HS-27A (cell line): ENCODE measurements at regions not wholly inside any gene's neighbourhood (a gene's known extent, or its start where the extent isn't known, plus 50 kb on each side); places are given as distances from the start of the nearest gene placed in this dataset.
"Not testable (repeated sequence)": the region's sequence is repeated elsewhere in the genome, so short reads cannot be mapped to it uniquely, and the experiment has no call there.

ENCODE experiments used
- DNase-seq: peaks from one replicate; pipeline ENCODE4 v3.0.0-alpha.2; 2012; ENCODE audit warnings: low read depth, missing footprints

DNA sequence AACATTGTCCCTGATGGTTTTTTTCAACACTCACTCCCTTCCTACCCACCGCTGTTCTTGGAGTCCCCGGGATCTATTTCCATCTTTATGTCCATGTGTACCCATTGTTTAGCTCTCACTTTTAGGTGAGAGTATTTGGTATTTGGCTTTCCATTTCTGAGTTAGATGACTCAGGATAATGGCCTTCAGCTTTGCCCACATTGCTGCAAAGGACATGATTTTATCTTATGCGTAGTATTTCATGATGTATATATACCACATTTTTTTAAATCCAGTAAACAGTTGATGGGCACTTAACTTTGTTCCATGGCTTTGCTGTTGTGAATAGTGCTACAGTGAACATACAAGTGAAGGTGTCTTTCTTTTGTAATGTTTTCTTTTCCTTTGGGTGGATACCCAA, 123.5 kb upstream of the KITLG start:
- DNase-seq, result peak; percentile 15

DNA sequence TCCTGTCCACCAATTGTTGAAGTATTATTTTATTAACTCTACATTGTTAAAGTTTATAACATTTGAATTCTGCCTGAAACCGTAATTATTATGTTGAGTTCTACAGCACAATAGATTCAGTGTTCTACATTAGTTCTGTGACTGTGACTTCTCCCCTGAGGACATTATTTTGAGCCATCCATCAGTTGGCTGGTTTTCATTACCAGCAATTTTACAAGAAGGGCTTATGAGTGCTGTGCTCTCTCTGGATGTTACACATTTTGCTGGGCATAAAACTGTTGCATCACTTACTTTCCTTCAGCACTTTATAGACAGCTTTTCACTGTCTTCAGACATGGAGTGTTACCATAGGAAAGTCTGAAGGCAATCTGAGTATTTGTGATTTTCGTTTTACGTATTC, 118.2 kb upstream of the KITLG start:
- no peak for DNase-seq

DNA sequence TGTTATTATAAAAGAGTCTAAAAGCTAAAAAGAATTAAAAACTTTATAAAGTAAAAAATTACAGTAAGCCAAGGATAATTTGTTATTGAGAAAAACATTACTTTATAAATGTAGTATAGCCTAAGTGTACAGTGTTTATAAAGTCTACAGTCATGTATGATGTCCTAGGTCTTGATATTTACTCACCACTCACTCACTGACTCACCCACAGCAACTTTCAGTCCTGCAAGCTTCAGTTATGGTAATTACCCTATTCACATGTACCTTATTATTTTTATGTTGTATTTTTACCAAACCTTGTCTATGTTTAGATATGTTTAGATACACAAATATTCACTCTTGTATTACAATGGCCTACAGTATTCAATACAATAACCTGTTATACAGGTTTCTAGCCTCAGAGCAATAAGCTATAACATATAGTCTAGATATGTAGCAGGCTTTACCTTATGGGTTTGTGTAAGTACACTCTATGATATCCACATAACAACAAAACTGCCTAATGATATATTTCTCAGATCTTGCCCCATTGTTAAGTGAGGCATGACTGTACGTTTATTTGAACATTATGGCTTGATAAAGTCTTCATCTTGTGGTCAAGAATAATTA, 113.7 kb upstream of the KITLG start:
- no peak for DNase-seq

DNA sequence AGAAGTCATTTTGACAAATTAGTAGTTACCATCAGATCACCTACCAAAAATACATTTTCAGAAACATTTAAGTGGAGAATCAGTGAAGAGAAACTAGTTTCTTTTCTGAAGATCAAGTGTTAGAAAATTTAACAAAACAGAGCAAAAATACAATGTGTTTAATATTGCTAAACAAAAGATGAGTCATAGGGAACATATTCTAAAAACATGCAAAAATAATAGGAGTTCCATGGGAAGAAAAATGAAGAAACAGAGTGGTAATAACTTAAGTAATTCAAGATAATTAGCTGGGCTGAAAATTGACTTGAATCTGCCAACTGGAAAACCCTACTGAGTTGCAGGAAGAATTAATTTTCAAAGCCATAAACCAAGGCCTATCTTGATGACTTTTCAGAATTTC, 111.5 kb upstream of the KITLG start:
- no peak for DNase-seq

DNA sequence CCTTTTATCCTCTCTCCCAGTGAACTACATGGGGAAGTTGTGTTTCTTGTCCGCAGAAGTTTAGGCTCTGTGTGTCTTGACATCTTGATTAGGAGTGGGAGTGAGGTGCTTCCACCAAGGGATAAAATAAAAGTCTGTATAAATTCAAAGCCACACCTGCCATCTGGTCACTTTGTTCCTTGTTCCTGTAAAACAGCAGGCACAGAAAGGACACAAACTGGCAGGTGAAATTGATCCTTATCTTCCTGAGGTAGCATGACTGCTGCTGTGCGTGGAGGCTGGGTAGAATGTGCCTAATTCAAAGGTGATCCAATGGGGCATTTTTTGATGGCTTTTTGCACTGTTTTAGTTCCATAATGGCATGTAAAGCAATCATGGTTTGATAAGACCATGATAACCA, 104.3 kb upstream of the KITLG start:
- no peak for DNase-seq

DNA sequence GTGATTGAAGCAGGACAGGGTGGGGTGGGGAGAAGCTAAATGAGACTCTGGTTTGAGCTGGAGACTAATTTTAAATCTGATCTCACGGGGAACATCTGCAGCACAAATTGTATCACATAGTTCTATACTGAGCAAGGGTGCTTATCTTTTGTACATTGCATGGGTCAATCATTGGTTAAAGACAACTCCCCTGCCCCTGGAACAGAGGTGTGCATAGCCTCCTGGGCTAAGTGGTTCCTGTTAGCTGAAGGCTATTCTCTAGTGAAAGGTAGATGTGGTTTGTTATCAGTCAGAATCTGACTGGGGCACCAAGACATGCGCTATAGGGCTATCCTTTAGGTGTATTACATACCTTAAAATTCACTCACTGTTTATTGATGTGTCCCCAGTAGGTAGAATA, 103.9 kb upstream of the KITLG start:
- DNase-seq, result no peak

DNA sequence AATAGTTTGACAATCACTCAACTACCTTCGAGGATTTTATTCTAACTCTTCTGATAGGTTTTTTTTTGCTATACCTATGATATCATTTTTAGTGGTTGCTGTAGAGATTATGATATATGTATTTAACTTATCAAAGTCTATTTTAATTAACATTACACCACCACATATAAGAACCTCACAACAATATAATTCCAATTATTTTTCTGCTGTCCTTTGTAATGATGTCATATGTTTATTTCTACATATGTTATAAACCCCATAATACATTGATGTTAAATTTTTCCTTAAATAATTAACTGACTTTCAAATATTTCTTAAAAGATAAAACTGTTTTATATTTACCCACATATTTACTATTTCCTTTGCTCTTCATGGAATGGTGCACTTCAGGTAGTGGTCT, 103.4 kb upstream of the KITLG start:
- no peak for DNase-seq

DNA sequence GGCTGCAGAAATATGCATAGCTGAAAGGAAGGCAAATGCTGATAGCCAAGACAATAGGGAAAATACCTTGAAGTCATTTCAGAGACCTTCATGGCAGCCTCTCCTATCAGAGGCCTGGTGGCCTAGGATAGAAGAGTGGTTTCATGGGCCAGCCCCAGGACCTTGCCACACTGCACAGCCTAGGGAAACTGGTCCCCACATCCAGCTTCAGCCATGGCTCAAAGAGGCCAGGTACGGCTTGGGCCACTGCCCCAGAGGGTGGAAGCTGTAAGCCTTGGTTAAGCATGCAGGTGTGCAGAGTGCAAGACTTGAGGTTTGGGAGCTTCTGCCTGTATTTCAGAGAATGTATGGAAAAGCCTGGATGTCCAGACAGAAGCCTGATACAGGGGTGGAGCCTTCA, 101.0 kb upstream of the KITLG start:
- DNase-seq, result no peak

DNA sequence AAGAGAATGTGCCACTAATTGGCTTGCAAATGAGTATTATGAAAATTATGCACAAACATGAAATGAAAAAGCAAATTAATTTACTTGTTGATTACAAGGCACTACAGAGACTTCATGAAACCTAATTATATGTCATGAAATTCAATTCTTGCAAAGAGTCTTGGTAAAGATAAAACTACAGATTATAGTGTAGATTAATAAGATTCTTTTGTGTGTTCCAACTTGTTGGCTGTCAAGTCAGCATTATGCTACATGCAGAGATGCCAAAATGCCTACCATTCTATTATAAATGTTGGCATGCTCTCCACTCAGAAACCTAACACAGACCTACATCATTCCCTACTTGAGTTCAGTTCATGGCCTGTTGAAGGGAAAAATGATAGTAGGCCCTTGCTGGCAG, 97.2 kb upstream of the KITLG start:
- DNase-seq, result no peak

DNA sequence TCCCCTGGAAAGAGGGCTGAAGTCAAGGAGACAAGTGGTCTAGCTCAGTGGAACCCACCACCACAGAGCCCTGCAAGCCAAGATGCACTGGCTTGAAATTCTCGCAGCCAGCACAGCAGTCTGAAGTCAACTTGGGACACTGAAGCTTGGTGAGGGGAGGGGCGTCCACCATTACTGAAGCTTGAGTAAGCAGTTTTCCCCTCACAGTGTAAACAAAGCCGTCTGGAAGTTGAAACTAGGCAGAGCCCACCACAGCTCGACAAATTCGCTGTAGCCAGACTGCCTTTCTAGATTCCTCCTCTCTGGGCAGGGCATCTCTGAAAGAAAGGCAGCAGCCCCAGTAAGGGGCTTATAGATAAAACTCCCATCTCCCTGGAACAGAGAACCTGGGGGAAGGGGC, 87.3 kb upstream of the KITLG start:
- DNase-seq, result not testable (repeated sequence)

DNA sequence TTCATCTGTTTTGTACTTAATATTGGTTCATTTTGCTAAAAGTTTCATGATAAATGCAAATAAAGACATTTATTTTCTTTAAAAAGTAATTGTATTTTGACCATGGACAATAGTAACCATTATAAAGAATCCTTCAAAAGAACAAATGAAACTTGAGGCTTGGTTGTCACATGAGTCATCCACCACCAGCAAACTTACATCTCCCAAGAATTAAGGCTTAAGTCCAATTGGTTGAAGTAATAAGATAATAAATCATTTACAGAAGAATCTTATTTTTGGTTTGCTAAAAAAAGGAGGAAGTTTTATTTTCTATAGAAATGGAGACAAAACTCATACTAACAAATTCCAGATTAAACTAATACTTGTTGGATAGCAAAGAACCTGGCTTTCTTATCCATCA, 84.8 kb upstream of the KITLG start:
- DNase-seq, result no peak

DNA sequence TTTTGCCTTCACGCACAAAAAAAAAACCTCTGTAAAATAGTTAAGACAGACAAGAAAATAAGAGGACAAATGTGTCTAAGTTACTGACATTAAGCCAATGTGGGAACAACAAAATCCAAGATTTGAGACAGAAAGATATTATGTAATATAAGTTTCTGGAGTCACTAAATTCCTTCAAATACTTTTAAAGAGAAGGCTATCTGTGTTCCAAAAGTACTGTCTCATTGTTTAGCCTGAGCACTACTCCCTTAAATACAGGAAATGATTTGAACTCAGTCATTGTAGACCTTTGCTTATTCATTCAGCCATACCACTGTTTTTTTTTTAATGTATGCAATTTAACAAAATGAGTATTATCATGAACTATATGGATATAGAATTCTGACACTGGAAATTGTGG, 82.7 kb upstream of the KITLG start:
- no peak for DNase-seq

DNA sequence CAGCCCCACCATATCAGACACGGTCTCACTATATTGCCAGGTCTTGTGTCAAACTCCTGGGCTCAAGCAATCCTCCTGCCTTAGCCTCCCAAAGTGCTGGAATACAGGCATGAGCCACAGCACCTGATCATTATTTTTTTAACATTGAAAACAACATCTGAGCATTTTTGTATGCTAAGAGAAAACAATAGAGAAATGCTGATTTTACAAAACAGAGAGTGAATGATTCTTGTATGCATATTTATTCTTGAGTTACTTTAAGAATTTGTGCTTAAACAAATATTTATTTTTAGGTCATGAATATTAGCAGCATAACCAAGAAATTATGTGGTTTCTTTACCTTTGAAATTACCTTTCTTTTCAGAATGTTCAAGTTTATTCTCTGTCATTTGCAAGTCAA, 81.8 kb upstream of the KITLG start:
- no peak for DNase-seq

DNA sequence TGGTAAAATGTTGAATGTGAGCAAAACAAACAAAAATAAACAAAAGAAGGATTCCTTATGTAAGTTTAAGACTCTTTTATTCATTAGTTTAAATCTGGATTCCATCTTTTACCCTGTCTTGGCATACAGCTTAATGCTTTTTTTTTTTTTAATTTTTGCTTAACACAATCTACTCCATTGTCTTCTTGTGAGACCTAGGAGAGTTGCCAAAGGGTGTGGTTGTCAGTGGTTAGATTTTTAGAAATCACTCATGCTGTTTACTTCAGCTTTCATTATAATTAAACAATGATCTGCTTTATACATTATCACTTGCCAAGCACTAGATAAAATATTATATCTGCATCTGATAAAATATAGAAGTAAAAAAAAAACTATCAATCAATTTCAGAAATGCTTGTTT, 77.7 kb upstream of the KITLG start:
- DNase-seq, result no peak

DNA sequence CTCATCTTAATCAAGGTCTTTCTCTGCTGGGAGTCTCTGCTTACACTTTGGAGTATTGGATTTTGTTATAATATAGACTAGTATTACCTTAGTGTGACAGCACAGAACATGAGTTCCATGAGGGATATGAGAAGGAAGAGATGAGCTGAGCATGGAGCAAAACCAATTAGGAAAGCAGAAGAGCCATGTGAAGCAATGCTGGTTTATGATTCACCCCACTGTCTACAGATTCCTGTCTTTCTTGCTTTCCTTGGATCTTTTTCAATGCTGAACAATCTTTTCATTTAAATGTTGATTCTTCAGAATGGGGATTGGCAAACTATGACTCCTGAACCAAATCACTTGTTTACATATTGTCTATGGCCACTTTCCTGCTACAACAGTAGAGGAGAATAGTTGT, 70.4 kb upstream of the KITLG start:
- DNase-seq, result no peak

DNA sequence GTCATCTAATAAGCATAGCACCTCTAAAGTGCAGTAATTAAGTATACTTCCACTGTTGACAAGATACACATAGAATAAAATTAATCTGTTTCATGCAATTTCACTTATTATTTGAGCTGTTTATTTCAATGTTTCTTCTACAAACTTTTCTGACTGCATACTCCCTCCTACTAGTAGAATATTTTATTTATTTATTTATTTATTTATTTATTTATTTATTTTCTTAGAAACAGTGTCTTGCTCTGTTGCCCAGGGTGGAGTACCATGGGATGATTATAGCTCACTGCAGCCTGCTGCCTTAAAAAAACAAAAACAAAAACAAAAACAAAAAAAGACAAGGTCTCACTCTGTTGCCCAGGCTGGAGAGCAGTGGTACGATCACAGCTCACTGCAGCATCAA, 68.4 kb upstream of the KITLG start:
- DNase-seq, result no peak

DNA sequence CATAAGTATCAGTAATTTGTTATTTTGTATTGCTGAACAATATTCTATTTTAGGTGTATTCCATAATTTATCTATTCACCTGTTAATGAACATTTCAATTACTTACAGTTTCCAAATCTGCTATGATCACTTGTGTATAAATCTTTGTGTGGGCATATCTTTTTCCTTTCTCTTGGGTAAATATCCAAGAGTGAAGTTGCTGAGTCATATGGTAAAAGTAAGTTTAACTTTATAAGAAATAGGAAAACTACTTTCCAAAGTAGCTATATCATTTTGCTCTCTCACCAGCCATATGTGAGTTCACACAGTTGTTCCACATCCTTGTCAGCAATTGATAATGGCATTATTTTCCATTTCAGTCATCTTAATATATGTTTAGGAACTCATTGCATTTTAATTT, 66.6 kb upstream of the KITLG start:
- DNase-seq, result no peak

DNA sequence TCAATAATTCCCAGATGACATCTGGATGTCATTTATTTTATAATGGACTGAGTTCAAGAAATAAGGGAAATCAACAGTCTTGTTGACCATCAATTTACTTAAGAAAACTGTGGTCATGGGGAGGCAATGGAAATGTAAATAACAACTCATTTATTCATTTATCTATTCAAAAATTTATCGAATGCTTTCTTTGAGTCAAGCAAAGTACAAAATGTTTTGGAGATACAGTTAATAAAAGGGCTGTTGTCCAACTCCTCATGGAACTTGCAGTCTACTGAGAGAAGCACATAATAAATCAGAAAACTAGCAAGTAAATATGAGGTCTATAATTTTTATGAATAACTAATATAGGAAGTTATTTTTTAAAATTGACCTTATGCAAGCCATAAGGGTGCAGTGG, 65.5 kb upstream of the KITLG start:
- no peak for DNase-seq

DNA sequence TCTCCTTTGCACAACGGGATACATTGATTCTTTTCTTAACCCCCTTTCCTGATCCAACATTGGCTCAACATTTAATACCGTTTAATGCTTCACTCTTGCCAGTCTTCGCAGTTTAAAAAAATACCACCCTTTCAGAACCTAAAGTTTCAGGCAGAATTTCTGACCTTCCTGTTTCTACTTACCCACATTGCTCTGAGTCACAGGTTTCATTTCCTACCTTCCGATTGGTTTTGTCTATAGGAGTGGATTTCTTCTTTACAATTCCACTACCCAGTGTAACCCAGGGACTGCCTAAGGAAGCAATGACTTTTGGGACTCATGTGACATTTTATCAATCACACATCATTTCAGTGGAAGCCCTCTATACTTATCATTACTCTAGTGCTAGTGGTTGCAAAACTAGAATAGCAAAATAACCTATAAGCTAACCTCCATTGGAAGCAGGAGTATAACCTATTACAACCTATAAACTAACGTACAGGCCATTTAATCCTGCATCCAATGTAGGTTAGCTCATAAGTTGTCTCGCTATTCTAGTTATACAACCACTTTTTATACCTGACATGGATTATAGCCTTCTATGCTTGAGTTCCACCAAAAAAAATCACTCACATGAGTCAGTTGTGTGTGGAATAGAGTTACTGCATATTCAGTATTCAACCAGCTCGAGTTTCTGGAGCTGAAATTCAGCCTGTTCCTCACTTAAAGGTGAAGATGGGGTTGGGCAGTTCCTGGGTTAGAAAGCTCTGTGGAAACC, 64.9 kb upstream of the KITLG start:
- DNase-seq, result no peak

DNA sequence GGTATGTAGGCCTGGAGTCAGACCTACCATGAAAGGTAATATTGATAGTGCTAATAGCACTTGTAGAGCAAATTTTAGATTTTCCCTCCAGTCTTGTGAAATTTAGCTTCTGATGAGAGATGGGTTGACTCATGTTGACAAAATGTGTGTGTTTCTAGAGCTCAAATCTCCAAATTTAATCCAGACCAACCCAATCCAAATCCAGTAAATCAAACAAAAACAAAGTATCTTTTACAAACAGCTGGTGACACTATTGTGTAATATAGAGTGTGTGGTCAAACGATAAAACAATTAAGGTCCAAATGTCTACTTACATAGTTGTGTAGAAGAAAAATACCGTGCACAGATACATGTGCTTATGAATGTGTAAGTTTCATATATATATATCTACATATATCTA, 63.4 kb upstream of the KITLG start:
- no peak for DNase-seq

DNA sequence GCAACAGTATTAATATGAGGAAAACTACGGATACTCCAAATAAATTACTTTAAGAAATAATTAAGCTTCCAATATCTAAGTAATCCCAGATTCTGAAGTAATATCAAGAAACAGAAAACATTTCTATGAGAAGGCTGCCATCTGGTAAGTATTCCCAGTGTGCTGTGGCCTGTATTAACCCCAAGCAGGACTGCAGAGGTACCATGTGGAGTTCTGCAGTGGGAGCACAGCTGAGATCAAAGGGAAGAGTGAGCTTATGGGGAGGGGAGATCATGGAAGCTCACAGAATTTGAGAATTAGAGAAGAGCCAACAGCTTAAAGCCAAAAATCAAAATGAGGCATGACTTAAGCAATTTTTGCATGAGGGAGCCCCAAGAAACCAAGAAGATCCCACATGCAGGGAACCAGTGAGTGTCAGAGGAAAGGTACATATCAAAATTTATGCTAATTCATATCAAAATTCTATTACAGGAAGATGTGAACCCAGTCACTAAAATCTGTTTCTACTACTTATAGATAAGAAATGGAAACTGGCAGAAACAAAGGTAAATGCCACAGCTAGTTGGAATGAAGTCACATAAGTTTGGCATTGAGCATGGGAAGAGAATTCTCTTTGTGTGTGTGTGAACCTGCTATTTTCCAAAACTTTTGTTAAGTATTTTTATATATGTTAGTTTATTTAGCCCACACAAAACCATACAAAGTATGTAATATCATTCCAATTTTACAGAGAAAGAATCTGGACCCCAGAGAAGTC, 62.6 kb upstream of the KITLG start:
- no peak for DNase-seq

DNA sequence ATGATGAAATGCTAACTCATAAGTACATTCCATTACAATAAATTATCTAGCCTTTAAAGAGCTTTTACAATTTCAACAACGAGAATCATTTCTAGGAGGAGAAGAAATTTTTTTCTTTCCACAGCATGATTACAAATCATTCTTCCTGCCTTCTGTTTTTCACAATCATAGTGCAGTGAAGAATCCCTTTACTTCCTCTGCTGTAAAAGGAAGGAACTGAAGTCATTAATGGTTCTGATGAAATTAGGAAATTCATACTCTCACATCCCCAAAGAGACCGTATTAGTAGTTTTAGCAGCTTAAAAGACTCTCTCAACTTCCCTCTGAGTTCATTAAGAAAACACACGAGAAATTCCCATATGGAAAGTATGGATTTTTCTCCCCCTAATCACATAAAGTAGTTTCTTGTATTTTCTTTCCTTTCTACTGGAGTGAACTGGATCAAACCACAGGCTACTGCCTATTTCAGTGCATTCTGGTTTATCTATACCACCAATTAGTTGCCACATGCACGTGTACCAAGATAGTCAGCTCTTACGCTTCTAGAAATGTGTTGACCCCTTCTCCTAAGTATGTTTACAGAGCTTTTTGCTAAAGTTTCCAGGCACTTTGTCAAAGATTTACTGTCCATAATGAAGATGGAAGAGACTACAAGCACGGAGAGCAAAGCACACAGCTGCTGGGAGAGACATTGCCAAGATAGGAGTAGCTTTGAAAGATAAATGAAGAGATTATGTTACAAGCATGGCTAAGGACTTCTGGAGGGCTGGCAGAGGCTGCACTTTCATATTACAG, 58.9 kb upstream of the KITLG start:
- DNase-seq, result no peak

DNA sequence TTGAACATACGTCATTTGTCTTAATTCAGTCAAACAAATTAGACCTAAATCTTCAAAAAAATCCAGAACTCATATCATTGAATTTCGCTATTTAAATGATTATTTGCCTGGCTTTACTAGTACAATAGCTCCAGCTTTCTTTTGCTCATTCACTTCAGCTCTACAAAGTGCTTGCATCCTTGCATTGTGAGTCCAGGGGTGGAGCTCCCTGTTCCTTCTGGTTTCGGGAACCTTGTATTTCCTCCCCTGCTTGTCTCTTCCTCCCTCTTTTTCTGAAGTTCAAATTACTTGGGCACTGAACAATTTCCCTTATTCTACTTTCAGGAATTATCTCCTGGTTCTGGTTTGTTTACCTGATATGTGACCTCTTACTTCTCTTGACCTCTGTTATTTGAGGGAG, 58.1 kb upstream of the KITLG start:
- DNase-seq, result no peak
